ENCODE measurements at regions not wholly inside any gene's neighbourhood (a gene's known extent, or its start where the extent isn't known, plus 50 kb on each side); places are given as distances from the start of the nearest gene placed in this dataset.

DNA sequence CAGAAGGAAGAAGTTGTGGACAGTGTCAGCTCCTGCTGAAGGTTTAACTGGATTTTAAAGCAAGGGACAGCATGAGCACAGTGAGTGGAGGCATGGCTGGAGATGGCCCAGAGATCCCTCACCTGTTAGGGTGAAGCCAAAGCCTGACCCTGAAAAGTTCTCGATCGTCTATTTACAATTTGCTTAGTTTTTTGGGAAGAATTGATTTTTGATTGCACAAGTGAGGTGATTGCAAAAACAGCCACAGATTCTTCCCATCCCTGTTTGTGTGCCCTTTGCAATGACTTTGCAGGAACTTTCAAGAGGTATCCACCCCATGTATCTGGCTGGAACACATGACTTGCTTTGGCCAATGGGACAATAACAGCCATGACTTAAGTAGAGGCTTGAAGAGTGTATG lies 170.1 kb downstream of the TFAP2C start:
- BruUV-seq (replicated peaks): no TSS peak
- no peak overlapping the region for H3K9ac ChIP-seq (ENCODE audit: control insufficient read depth, insufficient read depth, low read length)
- no peak overlapping the region for H3K4me3 ChIP-seq
- no peaks in the 10 kb centered on the region for H3K79me2 ChIP-seq (ENCODE audit: control insufficient read depth, insufficient read depth, low read length)
- no peak overlapping the region for H3K27ac ChIP-seq (ENCODE audit: control insufficient read depth, insufficient read depth)
- no peak for ATAC-seq
- whole genome bisulfite sequencing (ENCODE audit: insufficient coverage, insufficient replicate concordance, low lambda C conversion rate, missing lambda C conversion rate): 30% methylated on average over 2 of the region's 2 CpGs
- DNase-seq (ENCODE audit: low read depth, low spot score): no peak
- ChIA-PET CTCF (no interaction called here), SMC1A (ENCODE audit: uncharacterized antibody, unreplicated experiment) (no interaction called here), RAD21 (ENCODE audit: unreplicated experiment) (no interaction called here), POLR2A (no interaction called here)
- H2AFZ ChIP-seq (ENCODE audit: control insufficient read depth, low read depth, low read length): no peak overlapping the region
- intact Hi-C loops (cut with micrococcal nuclease; ENCODE audit: unreplicated experiment): no loop called here
- H3K36me3 ChIP-seq (ENCODE audit: control insufficient read depth in 2 of 2, insufficient read depth in 2 of 2, low read length in 1 of 2): no peaks in the 10 kb centered on the region
- H3K4me1 ChIP-seq (ENCODE audit: control insufficient read depth, insufficient read depth, low read length): no peaks in the 10 kb centered on the region
- no peaks in the 10 kb centered on the region for H4K20me1 ChIP-seq (ENCODE audit: control insufficient read depth, insufficient read depth)
- no peak for FAIRE-seq
- in situ Hi-C loops (cut with MboI): no loop called here
- no peak overlapping the region for H3K4me2 ChIP-seq (ENCODE audit: control insufficient read depth, insufficient read depth)
- H3K27me3 ChIP-seq (replicated peaks in 1 of 2; ENCODE audit: control insufficient read depth in 2 of 2, insufficient read depth in 2 of 2, low read length in 1 of 2): no peaks in the 10 kb centered on the region; a peak in 1 of 4 replicates
- no peaks in the 10 kb centered on the region for H3K9me3 ChIP-seq (replicated peaks; ENCODE audit: control insufficient read depth, insufficient read depth, low read length)
- no peak for TF ChIP-seq KAT2A (conservative IDR thresholded peaks at IDR 0.05; ENCODE audit: control insufficient read depth, low read depth, low read length)
- no peak for TF ChIP-seq SIX5 (IDR thresholded peaks at IDR 0.05; ENCODE audit: low read depth, low read length, severe bottlenecking)
- no peak for TF ChIP-seq HDAC2 (IDR thresholded peaks at IDR 0.05)
- TF ChIP-seq BHLHE40 (IDR thresholded peaks at IDR 0.05; ENCODE audit: borderline replicate concordance in 1 of 2, low read depth in 2 of 2, low read length in 1 of 2): no peak
- TF ChIP-seq EP300 (IDR thresholded peaks at IDR 0.05; ENCODE audit: borderline replicate concordance in 1 of 2, control insufficient read depth in 1 of 2, low read depth in 2 of 2, low read length in 2 of 2): no peak
- no peak for TF ChIP-seq NR2F1 (conservative IDR thresholded peaks at IDR 0.05)
- TF ChIP-seq PAX8 (IDR thresholded peaks at IDR 0.05): no peak
- TF ChIP-seq MTA3 (IDR thresholded peaks at IDR 0.05; ENCODE audit: borderline replicate concordance, low read length): no peak
- TF ChIP-seq E4F1 (IDR thresholded peaks at IDR 0.05; ENCODE audit: borderline replicate concordance, partially characterized antibody): no peak
- TF ChIP-seq ZBTB4 (CRISPR knock-in tag; IDR thresholded peaks at IDR 0.05): no peak
- TF ChIP-seq RCOR1 (conservative IDR thresholded peaks at IDR 0.05; ENCODE audit: low read depth, low read length): no peak
- no peak for TF ChIP-seq POLR2AphosphoS5 (IDR thresholded peaks at IDR 0.05; ENCODE audit: low read length)
- no peak for TF ChIP-seq ZNF24 (IDR thresholded peaks at IDR 0.05)
- TF ChIP-seq, protein P1, sequence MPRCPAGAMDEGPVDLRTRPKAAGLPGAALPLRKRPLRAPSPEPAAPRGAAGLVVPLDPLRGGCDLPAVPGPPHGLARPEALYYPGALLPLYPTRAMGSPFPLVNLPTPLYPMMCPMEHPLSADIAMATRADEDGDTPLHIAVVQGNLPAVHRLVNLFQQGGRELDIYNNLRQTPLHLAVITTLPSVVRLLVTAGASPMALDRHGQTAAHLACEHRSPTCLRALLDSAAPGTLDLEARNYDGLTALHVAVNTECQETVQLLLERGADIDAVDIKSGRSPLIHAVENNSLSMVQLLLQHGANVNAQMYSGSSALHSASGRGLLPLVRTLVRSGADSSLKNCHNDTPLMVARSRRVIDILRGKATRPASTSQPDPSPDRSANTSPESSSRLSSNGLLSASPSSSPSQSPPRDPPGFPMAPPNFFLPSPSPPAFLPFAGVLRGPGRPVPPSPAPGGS (IDR thresholded peaks at IDR 0.05; ENCODE audit: borderline replicate concordance, insufficient read depth, low read depth, low read length, poor library complexity, severe bottlenecking): no peak
